ENCODE measurements at regions not wholly inside any gene's neighbourhood (a gene's known extent, or its start where the extent isn't known, plus 50 kb on each side); places are given as distances from the start of the nearest gene placed in this dataset.

- Histone ChIP-seq H3K4me1 (no peaks in the 10 kb centered on the region), H3K27me3 (no peaks in the 10 kb centered on the region), H3K4me3 (no peak overlapping the region), H3K36me3 (no peaks in the 10 kb centered on the region), H3K9me3 (no peaks in the 10 kb centered on the region), H3K27ac (no peak overlapping the region)
- DNase-seq (no peak), FAIRE-seq (no peak), ATAC-seq (no peak)
- WGBS, 2 donors, result 48 to 55% methylated on average over 7 of the region's 7 CpGs
- intact Hi-C loops (cut with DNase I), result no loop called here
- TF ChIP-seq CTCF (IDR thresholded peaks at IDR 0.05), result no peak
These were observed 278.9 kb downstream of the SLC4A3 start for GRCh38 chr2:219906114-219907010.

GRCh38 chr2:219907011-219907365 lies 279.6 kb downstream of the SLC4A3 start:
- intact Hi-C loops (cut with DNase I), result no loop called here
- TF ChIP-seq CTCF (IDR thresholded peaks at IDR 0.05), result no peak
- FAIRE-seq (no peak), ATAC-seq (no peak), DNase-seq (no peak)
- no peak overlapping the region for H3K4me3 ChIP-seq
- H3K27ac ChIP-seq, result no peak overlapping the region
- no peaks in the 10 kb centered on the region for H3K36me3 ChIP-seq
- H3K9me3 ChIP-seq, result no peaks in the 10 kb centered on the region
- no peaks in the 10 kb centered on the region for H3K27me3 ChIP-seq
- H3K4me1 ChIP-seq, result no peaks in the 10 kb centered on the region
- 32 to 39% methylated on average over 4 of the region's 4 CpGs for WGBS, 2 donors

- Histone ChIP-seq H3K4me1 (no peaks in the 10 kb centered on the region), H3K36me3 (no peaks in the 10 kb centered on the region), H3K27ac (no peak overlapping the region), H3K4me3 (no peak overlapping the region), H3K27me3 (no peaks in the 10 kb centered on the region), H3K9me3 (no peaks in the 10 kb centered on the region)
- ATAC-seq (no peak), FAIRE-seq (no peak), DNase-seq (no peak)
- intact Hi-C loops (cut with DNase I), result no loop called here
- WGBS, 2 donors, result 86 to 95% methylated on average over 2 of the region's 2 CpGs
- no peak for TF ChIP-seq CTCF (IDR thresholded peaks at IDR 0.05)
These were observed 281.1 kb downstream of the SLC4A3 start for GRCh38 chr2:219908538-219908937.

- no peak overlapping the region for H3K4me3 ChIP-seq
- DNase-seq (no peak), ATAC-seq (no peak), FAIRE-seq (no peak)
- WGBS, 2 donors, result 71 to 78% methylated on average over 4 of the region's 4 CpGs
- no peaks in the 10 kb centered on the region for H3K9me3 ChIP-seq
- intact Hi-C loops (cut with DNase I), result no loop called here
- no peaks in the 10 kb centered on the region for H3K27me3 ChIP-seq
- H3K27ac ChIP-seq, result no peak overlapping the region
- no peaks in the 10 kb centered on the region for H3K4me1 ChIP-seq
- no peak for TF ChIP-seq CTCF (IDR thresholded peaks at IDR 0.05)
- H3K36me3 ChIP-seq, result no peaks in the 10 kb centered on the region
These were observed 284.1 kb downstream of the SLC4A3 start for GRCh38 chr2:219911541-219911940.

GRCh38 chr2:219912491-219912921 lies 285.1 kb downstream of the SLC4A3 start:
- Histone ChIP-seq H3K9me3 (no peaks in the 10 kb centered on the region), H3K27me3 (no peaks in the 10 kb centered on the region), H3K4me3 (no peak overlapping the region), H3K27ac (no peak overlapping the region), H3K36me3 (no peaks in the 10 kb centered on the region), H3K4me1 (no peaks in the 10 kb centered on the region)
- DNase-seq, result no peak
- peak in 2 of 4 donors; percentile 32 to 41 for ATAC-seq
- FAIRE-seq, result no peak
- WGBS, 2 donors, result 39 to 41% methylated on average over 7 of the region's 7 CpGs
- intact Hi-C loops (cut with DNase I), result no loop called here
- TF ChIP-seq CTCF (IDR thresholded peaks at IDR 0.05), result no peak

Measured in pancreas (tissue), 10 donors.